Left ventricle myocardium inferior (tissue), 1 donor: ENCODE measurements at regions not wholly inside any gene's neighbourhood (a gene's known extent, or its start where the extent isn't known, plus 50 kb on each side); places are given as distances from the start of the nearest gene placed in this dataset.

Experiments
- DNase-seq: peaks from one replicate; pipeline ENCODE4 v3.0.0-alpha.2; 2020
- H3K27ac ChIP-seq: fragments of 200-600 bp; replicated peaks from 2 replicates; pipeline ENCODE4 v1.8.0; 2021
- H3K27me3 ChIP-seq: fragments of 200-600 bp; 2 replicates; pipeline ENCODE4 v1.8.0; 2021; ENCODE audit warnings: low read depth
- H3K36me3 ChIP-seq: fragments of 200-600 bp; 2 replicates; pipeline ENCODE4 v1.8.0; 2021
- H3K4me1 ChIP-seq: fragments of 200-600 bp; 2 replicates; pipeline ENCODE4 v1.8.0; 2021
- H3K4me3 ChIP-seq: fragments of 200-600 bp; 2 replicates; pipeline ENCODE4 v1.8.0; 2021; ENCODE audit warnings: mild to moderate bottlenecking, moderate library complexity
- H3K9me3 ChIP-seq: fragments of 200-600 bp; replicated peaks from 2 replicates; pipeline ENCODE4 v1.8.0; 2021
- intact Hi-C: fragments of 100-400 bp; cut with micrococcal nuclease; formaldehyde crosslinking; loops from one replicate; pipeline ENCODE4 v1.11.0; 2022
- TF ChIP-seq, protein P1 (sequence below): fragments of 200-600 bp; IDR thresholded peaks from 2 replicates; pipeline ENCODE4 v1.8.0; 2021; ENCODE audit warnings: antibody characterized with exemption, mild to moderate bottlenecking, borderline replicate concordance
- donor health status: DM: no; HTN: yes; CAD: no; lungs with severe emphysema.

DNA sequence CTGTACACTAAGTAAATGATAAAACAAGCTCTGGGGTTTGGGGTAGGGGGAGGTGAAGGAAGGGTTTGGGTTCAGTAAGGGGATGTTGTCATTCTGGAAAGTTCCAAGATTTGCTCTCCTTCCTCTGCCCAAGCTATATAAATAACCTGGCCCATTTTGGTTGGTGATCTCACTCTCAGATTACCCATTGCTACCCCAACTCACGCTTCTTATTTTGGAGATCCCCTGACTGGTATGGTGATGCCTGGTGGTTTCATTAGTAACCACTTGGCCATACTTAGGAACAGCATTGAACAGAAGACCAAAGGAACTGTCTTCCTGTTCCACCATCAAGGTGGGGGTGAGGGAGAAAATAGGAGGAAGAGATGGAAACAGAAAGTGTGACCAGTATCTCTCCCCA, 259.6 kb upstream of the TBX3 start:
- Histone ChIP-seq H3K27ac (no peak overlapping the region), H3K27me3 (peaks cover 10% of the 10 kb centered on the region), H3K36me3 (no peaks in the 10 kb centered on the region), H3K4me1 (no peaks in the 10 kb centered on the region), H3K4me3 (no peak overlapping the region), H3K9me3 (peaks cover 5% of the 10 kb centered on the region)
- intact Hi-C loops, result no loop called here
- DNase-seq, result no peak
- TF ChIP-seq, protein P1, sequence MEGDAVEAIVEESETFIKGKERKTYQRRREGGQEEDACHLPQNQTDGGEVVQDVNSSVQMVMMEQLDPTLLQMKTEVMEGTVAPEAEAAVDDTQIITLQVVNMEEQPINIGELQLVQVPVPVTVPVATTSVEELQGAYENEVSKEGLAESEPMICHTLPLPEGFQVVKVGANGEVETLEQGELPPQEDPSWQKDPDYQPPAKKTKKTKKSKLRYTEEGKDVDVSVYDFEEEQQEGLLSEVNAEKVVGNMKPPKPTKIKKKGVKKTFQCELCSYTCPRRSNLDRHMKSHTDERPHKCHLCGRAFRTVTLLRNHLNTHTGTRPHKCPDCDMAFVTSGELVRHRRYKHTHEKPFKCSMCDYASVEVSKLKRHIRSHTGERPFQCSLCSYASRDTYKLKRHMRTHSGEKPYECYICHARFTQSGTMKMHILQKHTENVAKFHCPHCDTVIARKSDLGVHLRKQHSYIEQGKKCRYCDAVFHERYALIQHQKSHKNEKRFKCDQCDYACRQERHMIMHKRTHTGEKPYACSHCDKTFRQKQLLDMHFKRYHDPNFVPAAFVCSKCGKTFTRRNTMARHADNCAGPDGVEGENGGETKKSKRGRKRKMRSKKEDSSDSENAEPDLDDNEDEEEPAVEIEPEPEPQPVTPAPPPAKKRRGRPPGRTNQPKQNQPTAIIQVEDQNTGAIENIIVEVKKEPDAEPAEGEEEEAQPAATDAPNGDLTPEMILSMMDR, result no peak

DNA sequence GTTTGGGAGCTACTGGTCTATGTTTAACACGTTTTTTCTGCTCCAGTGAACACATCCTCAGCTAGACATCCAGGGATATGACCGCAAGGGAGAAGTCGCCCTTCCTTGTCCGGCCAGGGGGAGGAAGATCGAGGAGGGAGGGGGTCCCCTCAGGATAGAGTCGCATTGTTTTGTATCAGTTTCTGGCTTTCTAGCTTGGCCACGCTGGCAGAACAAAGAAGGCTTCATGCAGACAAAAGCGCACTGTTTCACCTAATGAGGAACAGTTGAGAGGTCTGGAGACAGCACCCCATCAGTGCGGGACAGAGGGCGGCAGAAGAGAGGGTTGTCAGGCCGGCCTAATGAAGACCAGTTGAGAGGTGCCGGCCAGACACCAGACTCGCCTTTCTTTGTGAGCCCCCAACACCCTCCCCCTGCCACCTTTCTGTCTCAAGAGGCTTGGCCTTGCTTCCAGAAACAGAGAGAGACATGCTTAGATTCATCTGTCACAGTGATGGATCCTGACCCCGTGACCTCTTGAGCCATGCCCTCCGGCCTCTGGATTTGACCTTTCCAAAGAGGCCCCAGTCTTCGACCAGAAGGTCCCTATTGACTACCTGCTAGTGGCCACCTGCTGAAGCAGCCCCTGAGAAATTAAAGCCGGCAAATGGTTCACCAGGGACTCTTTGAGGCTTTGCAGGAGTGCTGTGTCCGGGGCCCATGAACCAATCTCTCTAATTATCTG, 254.7 kb upstream of the TBX3 start:
- TF ChIP-seq, protein P1, result no peak
- DNase-seq, result no peak

DNA sequence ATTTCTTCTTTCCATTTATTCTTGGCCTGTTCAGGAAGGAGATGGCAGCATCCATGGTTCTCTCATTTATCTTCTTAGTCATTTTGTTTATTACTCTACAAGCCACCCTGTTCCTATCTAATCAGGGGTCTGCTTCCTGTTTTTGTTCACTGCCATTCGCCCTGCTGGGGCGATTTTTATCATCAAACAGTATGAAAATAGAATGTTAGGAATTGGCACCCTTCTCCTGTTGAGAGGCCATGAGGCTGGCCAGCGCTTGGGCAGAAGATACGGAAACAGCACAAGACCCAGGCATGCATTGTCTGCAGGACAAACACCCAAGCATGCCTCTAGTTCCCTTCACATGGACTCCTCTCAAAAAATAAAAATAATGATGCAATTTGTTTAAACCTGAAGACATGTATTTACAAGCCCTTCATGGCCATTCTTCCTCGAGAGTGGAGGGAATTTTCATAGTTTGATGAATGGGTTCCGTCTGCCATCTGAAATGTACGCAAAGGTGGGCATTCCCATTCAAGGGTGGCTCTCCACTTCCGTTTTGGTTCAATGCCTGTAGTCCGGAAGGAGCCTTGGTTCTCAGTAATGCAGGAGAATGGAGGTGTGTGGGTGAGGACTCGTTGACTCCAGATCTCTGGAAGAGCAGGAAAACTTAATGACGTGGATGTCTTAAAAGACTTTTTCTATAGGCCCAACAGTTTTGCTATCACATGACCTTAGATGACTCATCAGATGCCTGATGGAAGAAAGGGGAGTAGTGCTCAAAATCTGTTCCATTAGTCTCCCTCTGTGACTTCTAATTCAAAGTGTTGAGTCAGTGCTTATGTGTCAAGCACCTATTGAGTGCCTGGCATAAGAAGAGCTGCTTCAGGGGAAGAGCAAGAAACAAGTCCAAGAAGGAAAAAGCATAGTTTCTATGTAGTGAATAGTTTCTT, 252.4 kb upstream of the TBX3 start:
- peaks cover 2% of the 10 kb centered on the region for H3K27me3 ChIP-seq

More for the DNA sequence above, 254.7 kb upstream of the TBX3 start:
- H3K4me3 ChIP-seq, result no peak overlapping the region
- H3K27ac ChIP-seq, result no peak overlapping the region
- H3K27me3 ChIP-seq, result peaks cover 10% of the 10 kb centered on the region
- intact Hi-C loops, result no loop called here
- no peaks in the 10 kb centered on the region for H3K4me1 ChIP-seq
- H3K9me3 ChIP-seq, result peaks cover 5% of the 10 kb centered on the region
- no peaks in the 10 kb centered on the region for H3K36me3 ChIP-seq

DNA sequence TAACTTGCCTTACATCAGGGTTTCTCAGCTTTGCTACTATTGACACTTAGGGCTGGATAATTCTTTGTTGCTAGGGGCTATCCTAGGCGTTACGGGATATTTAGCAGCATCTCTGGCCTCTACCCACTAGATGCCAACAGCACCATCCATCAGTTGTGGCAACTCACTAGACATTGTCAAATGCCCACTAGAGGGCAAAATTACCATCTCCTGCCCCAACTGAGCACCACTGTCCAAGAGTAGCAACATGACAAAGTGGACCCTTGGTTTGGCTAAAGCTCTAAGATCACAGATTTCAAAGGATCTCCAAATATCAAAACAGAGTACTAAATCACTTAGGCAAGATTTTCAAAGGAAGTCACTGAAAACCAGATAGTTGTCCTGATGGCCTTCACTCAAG, 251.7 kb upstream of the TBX3 start:
- H3K9me3 ChIP-seq, result peaks cover 12% of the 10 kb centered on the region
- no peaks in the 10 kb centered on the region for H3K4me1 ChIP-seq
- intact Hi-C loops, result no loop called here
- no peak overlapping the region for H3K4me3 ChIP-seq
- no peak for DNase-seq
- no peaks in the 10 kb centered on the region for H3K27me3 ChIP-seq
- TF ChIP-seq, protein P1, result peak; percentile 41
- no peaks in the 10 kb centered on the region for H3K36me3 ChIP-seq
- H3K27ac ChIP-seq, result no peak overlapping the region

More for the DNA sequence above, 252.4 kb upstream of the TBX3 start:
- no peak for DNase-seq
- no peaks in the 10 kb centered on the region for H3K36me3 ChIP-seq
- H3K9me3 ChIP-seq, result peaks cover 5% of the 10 kb centered on the region
- TF ChIP-seq, protein P1, result no peak
- H3K4me3 ChIP-seq, result no peak overlapping the region
- no peaks in the 10 kb centered on the region for H3K4me1 ChIP-seq
- no peak overlapping the region for H3K27ac ChIP-seq
- intact Hi-C loops, result no loop called here

DNA sequence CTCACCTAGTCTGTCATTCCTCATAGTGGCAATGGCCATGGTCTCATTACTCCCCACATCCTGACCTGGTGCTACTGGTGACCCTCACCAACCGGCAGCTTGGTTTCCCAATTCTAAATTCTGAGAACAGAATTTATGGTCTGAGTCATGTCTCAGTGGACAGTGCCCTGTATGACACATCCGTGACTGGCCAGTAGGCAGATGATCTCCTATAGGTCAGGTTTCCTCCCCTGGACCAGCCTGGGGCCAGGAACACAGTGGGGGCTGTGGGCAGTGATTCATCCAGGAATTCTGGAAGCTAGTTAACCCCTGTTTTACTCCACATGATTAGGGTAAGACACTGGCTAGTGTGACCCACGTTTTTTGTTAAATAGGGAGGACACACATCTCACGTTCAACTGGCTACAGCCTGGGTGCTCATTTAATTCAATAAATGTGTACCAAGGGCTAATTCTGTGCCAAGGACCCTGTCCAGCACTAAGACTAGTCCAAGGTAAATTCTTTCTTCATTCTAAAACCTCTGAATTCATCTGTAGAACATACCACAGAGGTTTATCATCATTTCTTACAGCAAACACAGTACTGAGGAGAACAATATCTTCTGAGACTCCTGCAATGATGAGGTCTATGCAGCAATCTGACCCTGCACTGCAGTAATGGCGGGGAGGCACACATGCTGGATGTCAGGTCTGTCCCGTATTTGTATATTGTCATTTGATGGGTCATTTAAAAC, 249.6 kb upstream of the TBX3 start:
- H3K27ac ChIP-seq, result no peak overlapping the region
- H3K9me3 ChIP-seq, result peaks cover 10% of the 10 kb centered on the region
- H3K27me3 ChIP-seq, result no peaks in the 10 kb centered on the region
- H3K36me3 ChIP-seq, result no peaks in the 10 kb centered on the region
- H3K4me3 ChIP-seq, result no peak overlapping the region
- TF ChIP-seq, protein P1, result no peak
- DNase-seq, result no peak
- intact Hi-C loops, result no loop called here
- no peaks in the 10 kb centered on the region for H3K4me1 ChIP-seq
